GM19035 (cell line): ENCODE measurements at regions not wholly inside any gene's neighbourhood (a gene's known extent, or its start where the extent isn't known, plus 50 kb on each side); places are given as distances from the start of the nearest gene placed in this dataset.
"Not testable (repeated sequence)": the region's sequence is repeated elsewhere in the genome, so short reads cannot be mapped to it uniquely, and the experiment has no call there.

Experiments
- ATAC-seq: cut with Tn5 transposase; IDR thresholded peaks from one replicate; pipeline ENCODE4 v1.9.1; 2021; ENCODE audit not compliant: unreplicated experiment

DNA sequence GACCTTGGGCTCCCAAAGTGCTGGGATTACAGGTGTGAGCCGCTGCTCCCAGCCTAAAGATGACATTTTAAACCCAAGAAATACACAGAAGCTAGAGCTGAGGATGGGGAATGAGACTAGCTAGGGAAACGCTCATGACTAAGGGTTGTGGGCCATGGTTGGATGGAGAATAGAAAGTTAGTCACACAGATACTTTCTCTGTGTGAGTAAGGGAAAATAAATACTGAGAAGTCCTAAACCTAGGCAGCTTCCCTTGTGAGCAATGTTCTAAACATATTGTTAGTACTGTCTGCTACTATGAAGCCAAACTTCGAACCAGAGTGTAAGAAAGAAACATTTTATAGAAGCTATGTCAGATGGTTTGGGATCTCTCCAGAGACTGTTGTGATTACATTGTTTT, 304.8 kb upstream of the STAC start:
- no peak for ATAC-seq

DNA sequence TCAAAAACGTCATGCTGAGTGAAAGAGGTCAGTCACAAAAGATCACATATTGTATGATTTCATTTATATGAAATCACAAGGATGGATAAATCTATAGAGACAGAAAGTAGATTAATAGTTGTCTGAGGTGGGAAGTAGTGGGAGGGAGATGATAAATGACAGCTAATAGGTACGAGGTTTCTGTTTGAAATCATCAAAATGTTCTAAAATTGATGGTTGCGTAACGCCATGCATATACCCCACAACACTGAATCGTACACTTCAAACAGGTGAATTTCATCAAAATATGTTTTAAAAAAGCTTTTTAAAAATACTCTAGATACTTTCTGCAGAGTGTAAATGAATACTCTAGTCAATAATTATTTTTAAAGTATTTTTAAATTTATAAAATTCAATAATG, 303.0 kb upstream of the STAC start:
- no peak for ATAC-seq

DNA sequence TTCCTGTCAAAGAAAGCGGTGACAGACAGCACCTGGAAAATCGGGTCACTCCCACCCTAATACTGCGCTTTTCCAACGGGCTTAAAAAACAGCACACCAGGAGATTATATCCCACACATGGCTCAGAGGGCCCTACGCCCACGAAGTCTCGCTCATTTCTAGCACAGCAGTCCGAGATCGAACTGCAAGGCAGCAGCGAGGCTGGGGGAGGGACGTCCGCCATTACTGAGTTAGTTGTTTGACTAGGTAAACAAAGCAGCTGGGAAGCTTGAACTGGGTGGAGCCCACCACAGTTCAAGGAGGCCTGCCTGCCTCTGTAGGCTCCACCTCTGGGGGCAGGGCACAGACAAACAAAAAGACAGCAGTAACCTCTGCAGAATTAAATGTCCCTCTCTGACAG, 297.3 kb upstream of the STAC start:
- ATAC-seq = not testable (repeated sequence)

DNA sequence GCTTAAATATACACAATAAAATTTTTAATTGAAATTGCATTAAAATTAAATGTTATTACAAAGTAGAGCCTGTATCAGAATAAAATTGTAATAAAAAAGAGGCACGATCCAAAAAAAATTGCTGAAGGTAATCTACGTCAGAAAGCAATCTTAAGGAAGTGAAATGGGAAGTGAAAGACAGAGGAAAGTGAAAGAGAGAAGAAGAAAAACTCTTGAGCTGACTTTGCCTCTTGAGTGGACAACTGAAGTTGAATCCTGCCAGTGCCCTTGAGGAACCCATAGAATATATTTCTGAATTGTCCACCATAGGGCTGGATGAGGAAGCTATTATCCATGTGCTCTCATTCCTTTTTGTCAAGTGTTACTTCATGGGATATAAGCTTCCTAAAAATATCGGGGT, 285.1 kb upstream of the STAC start:
- no peak for ATAC-seq

DNA sequence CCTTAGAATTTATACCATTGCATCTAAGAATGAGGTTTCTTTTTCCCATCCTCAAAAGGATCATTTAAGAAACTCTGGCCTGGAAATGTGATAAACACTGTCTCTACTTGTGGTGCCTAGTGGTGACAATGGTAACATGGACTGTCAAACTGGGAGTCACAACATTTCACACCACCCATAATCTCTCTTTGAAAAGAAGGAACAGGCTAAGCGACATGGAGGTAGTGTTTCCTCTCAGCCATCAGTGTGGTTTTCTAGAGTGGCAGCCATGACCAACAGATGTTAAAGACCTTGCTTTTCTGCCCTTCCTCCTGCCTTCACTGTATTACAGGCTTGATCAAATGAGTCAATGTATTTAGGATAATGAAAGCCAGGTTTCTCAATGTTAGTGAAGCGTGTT, 283.1 kb upstream of the STAC start:
- no peak for ATAC-seq

DNA sequence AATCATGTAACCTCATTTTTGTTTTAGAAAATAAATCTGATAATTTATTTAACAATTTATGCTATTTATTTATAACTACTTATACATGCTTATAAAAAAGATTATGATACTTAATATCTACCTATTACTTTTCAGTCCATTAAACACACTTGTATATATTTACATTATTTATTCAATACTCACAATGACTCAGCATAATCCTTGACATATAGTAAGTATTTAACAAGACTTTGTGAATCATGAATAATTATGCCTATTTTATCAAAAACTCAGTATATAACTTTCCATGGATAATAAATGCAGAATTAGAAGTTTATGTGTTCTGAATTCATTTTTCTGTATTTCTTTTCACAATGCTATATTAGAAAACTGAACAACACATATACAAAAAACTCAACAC, 266.0 kb upstream of the STAC start:
- no peak for ATAC-seq

DNA sequence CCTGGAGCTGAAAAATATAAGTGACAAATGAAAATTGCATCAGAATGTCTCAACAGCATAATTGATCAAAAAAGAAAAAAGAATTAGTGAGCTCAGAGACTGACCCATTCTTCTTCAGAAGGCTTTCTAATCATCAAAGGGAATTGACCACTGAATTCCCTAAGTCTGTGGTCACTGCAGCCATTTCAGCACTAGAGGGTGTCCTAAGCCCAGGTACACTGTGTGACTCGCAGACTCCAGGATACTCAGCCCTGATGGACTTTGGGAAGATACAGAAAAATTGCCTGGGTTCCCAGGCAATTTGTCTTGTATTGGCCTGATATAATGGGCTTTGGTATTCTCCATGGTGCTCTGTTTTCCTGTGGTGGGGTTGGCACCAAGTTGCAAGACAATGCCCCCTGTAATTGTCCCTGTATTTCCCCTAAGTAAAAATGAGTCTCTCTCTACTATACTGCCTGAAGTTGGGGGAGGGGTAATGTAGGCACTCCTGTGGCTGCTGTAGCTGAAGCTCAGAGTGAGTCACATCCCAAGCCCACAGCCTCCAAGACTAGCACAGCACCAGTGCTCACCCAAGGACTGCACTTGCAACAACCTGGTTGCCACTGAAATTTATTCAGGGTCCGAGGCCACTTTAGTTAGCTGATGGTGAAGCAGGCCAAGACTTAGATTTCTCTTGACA, 256.0 kb upstream of the STAC start:
- no peak for ATAC-seq

DNA sequence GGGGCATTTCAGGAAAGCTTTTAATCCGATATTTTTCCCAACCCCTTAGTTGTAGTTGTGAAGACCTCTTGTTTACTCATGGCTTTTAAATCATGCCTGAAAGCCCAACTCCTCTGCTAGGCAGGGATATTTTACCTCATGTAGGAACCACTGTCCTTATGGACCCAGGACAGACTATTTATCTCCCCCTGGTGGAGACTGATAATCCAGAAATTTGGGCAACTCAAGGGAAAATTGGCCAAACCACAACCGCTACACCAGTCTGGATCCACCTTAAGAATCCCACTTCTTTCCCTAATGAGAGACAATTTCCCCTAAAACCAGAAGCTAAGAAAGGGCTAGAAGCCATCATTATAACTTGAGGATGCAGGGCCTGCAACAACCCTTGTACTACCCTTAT, 248.1 kb upstream of the STAC start:
- no peak for ATAC-seq

DNA sequence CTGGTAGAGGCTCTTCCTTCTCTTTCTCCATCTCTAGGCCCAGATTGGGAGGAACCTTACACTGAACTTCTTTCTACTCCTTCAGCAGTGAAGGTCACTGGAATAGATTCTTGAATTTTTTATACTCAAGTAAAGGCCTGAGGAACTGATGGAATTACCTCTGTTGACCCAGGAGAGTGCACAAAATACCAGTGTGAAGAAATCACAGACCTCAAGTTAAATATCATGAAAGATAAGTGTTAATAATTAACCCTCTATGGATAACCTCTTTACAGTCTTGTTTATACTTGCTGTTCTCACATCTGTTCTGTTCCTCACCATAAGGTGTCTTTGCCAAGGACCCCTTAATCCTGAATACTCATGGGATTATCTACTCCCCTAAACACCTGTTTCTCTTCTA, 244.4 kb upstream of the STAC start:
- no peak for ATAC-seq

DNA sequence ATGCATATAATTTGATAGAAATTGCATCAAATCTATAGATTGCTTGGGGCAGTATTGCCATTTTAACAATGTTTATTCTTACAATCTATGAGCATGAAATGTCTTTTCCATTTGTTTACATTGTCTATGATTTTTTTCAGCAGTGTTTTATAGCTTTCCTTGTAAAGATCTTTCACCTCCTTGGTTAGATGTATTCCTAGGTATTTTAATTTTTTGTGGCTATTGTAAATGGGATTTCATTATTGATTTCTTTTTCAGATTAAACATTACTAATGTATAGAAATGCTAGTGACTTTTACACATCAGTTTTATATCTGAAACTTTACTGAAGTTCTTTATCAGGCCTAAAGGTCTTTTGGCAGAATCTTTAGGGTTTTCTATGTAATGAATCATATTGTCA, 237.6 kb upstream of the STAC start:
- no peak for ATAC-seq

DNA sequence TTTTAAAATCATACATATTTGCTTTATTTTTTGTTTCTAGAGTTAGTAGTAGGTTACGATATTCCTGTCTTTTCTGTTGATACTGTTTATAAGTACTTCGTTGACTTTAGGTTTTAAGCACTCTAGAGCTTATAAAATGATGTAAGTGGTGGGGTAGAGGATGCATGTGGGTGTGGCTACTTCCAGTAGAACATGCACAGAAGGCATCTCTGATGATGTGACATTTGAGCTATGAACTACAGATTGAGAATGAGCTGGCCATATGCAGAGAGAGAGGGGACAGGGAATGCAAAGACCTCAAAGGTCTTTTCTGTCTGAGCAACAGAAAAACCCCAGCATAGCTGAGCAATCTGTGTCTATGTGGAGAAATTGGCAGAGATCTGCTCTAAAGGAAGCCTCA, 233.9 kb upstream of the STAC start:
- no peak for ATAC-seq

DNA sequence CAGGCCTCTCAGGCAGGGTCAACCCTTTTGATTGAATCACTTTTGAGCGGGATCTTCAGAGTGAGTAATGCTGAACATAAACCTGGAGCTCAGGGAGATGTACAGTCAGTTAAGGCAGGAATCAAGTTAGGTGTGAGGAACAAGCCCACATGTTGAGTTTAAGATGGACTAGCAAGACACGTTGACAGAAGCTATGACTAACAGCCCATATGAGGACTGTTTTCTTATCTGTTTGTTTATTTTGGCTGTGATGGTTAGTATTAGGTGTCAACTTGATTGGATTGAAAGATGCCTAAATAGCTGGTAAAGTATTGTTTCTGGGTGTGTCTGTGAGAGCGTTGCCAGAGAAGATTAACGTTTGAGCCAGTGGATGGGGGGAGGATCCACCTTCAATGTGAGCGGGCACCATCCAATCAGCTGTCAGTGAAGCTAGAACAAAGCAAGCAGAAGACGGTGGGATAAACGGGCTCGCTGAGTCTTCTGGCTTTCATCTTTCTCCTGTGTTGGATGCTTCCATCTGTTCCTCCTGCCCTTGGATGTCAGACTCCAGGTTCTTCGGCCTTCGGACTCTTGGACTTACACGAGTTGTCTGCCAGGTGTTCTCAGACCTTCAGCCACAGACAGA, 232.3 kb upstream of the STAC start:
- no peak for ATAC-seq

DNA sequence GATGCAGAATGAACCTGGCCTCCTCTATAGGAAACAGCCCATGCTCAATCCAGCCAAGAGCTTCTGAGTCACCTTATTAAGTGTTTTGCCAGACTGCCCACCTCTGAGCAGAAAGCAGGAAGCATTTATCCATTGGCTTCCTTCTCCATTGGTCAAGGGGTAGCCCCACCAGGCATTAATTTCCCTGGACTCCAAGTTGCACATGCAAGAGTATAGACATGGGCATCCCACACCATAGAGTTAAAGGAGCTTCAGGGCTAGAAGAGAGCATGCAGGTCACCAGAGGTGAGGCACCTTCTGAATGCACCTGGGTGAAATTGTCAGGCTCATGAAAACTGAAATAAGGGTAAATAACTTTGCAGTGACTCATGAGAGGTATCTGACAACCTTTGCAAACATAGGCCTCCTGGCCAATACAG, 230.8 kb upstream of the STAC start:
- ATAC-seq = no peak

DNA sequence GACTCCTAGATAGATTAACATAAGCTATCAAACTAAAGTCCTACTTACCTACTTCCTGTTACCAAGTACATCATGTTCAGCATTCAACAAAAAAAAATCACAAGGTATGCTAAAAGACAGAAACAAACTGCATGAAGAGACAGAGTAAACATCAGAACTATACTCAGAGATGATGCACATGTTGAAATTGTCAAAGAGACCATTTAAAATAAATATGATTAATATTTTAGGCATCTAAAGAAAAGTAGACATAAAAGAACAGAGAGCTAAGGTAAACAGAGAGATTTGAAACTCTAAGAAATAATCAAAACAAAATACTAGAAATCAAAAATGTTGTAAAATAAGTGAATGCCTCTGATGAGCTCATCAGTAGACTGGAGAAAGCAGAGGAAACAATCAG, 224.8 kb upstream of the STAC start:
- ATAC-seq = no peak

DNA sequence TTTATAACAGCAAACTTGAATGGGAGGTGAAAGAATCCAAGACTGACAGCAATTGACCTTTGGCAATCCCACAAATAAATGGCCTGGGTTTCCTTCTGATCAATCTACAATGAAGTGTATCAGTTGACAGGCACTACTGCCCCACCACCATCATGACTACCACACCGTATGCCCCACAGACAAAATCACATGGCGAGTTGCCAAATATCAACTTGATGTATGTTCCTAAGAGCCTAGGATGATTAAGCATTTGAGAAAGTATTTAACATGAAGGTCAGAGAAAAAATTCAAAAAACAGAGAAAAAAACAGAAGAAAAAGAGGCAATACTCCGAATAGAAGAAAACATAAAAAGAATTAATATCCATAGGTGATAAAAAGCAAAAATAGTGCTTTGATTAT, 215.9 kb upstream of the STAC start:
- no peak for ATAC-seq

DNA sequence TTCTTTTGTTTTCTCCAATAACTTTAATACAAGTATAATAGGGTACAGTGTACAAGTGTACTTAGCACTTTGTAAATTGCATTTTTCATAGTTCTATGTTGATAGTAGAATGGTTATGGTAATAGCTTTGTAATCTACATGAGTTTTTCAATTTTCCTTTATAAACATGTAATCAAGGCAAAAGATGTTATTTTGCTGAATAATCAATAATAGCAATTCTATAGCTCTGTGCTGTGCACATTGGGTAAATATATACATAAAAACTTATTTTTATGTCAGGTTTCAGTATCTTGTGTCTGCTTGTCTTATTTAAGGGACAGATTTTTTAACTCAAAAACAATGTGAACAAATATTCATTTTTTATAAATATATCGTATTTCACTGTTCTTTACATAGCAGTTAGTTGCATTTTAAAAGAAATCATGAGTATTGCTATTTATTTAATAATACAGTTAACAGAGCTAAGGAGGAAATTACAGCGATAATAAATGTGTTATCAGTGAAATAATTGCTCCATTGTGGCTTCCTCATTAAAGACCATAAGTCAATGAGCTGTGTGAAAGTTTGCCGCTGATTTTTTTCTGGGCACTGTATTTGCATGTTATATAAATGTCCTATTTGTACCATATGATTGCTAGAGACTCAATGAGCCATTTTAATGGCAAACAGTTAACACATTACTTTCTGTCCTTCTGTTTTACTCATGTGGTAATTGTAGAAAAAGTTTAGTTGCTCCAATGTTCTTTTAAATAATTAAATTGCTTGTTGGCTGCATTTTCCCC, 214.6 kb upstream of the STAC start:
- no peak for ATAC-seq

DNA sequence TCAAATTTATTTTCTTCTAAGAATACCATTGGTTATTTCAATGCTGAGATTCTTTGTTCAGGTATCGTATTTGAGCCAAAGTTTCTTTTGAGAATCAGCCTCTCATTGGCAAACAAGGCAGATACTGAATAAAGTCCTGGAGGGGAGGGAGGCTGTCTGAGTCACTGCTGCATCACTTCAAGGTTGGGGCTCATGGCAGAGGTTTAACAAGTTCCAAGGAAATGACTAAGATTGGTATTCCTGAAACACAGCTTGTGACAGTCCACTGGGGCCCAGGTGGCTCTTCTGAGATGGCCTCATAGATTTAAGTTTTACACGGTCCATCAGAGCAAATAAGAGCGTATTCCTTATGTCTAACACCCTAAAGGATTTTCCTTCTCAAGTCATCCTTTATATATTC, 213.8 kb upstream of the STAC start:
- no peak for ATAC-seq

DNA sequence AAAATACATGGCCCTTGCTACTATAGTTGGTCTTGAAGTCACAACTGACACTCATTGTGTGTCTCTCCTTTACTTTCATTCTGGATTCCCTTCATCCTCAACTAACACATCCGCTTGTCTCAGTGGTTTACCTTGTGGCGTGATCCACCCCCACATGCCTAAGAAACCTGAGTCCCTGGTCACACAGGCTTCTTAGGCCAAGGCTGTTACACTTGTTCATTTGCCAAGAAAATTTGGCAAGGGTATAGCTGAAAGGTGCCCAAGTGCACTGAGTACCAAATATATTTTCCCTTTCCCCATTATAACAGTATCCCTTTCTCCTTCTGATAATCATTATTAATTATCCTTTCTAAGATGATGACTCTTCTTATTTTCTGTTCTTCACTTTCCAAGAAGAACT, 207.6 kb upstream of the STAC start:
- no peak for ATAC-seq

DNA sequence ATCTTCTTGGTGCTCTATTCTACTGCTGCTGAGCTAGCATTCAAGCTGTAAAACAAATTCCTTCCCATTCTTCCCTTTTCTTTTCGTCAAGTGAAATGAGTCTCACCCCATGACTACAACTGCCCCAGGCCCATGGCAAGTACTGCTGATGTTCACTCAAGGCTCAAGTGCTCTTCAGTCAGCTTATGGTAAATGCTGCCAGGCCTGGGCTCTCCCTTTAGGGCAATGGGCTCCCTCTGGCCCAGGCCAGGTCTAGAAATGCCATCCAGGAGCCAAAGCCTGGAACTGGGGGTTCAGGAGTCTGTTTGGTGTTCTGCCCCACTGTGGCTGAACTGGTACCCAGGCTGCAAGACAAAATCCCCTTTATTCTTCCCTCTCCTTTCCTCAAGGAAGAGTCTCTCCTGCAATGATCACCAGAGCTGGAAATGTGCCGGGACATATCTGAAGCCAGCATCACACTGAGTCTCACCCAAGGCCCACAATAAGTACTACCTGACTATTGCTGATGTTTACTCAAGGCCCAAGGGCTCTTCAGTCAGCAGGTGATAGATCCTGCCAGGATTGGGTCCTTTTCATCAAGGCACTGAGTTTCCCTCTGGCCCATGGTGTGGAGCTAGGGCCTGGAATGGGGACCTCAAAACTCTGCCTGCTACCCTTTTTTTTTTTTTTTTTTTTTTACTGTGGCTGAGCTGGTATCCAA, 205.0 kb upstream of the STAC start:
- ATAC-seq = no peak

DNA sequence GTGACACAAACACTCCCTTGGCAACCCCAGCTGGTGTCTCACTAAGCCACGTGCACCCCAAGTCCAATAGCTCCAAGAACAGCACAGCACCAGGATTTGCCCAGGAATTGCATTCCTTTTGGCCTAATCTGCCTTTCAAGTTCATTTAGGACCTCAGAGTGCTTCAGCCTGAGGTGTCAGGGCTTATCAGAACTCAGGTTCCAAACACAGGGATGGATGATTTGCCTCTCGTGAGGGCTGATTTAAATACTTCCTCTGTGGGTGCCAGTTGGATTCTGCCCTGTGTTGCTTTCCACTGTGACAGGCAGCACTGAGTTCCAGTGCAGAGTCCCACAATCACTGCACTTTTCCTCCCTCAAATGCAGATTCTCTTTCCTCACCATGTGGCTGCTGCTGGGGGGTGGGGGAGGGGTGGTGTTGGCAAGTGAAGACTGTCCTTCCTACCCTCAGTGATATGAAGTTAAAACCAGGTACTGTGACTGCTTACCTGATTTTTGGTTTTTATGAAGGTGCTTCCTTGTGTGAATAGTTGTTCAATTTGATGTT, 204.3 kb upstream of the STAC start:
- ATAC-seq = no peak

DNA sequence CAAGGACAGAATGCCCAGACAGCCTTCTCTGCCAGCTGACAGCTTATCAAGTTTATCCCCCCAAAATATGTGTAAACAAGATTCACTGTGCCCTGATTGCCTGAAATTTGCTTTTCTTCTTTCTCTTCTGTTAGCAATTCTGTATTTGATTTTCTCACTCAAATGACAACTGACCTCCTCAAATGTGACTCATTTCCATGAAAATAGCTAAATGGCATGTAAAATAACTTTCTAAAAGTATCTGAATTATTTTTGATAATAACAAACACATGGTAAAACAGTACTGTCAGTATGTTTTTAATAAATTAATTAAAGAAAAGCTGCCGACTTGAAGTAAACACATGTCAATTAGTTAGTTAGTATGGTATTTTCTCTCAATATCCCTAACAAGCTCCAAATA, 202.3 kb upstream of the STAC start:
- no peak for ATAC-seq

DNA sequence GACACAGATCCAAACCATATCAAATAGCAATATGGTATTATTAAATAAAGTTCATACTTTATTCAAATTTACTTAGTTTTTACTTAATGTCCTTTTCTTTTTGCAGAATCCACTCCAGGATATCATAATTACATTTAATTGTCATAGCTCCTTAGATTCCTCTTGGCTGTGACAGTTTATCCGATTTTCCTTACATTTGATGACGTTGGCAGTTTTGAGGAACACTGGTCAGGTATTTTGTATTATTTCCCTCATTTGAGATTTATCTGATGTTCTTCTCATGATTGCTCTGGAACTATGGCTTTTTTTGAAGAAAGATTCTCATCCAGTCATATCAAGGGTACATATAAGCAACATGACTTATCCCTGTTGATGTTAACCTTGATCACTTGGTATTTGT, 198.3 kb upstream of the STAC start:
- no peak for ATAC-seq
